CD4-positive, alpha-beta T cell (primary cell): ENCODE measurements at regions not wholly inside any gene's neighbourhood (a gene's known extent, or its start where the extent isn't known, plus 50 kb on each side); places are given as distances from the start of the nearest gene placed in this dataset.

Experiments
- ATAC-seq: fragments of 200-7000 bp; cut with Tn5 transposase; one replicate; pipeline ENCODE4 v1.10.0; 2022; ENCODE audit warnings: mild to moderate bottlenecking; ENCODE audit not compliant: poor library complexity
- CTCF ChIA-PET: fragments of 350-600 bp; sonication (Branson Sonifier 250); formaldehyde crosslinking; loops from one replicate; lab custom pipeline; 2021; ENCODE audit warnings: antibody characterized with exemption, inconsistent platforms; lab: Charles Lee
- POLR2A ChIA-PET: fragments of 350-600 bp; sonication (Branson Sonifier 250); formaldehyde crosslinking; loops from one replicate; lab custom pipeline; 2021; ENCODE audit warnings: antibody characterized with exemption, inconsistent platforms; lab: Charles Lee
- DNase-seq, 14 experiments: peaks; one replicate each; pipeline ENCODE4 v3.0.0-alpha.2; 2013 to 2020; ENCODE audit warnings: mixed read lengths in 2 of 14
- H3K27ac ChIP-seq, 2 donors: one replicate each; pipeline versions ENCODE4 v1.5.1 to v1.7.0; 2013; ENCODE audit warnings: low read length in 2 of 2, low read depth in 1 of 2, mild to moderate bottlenecking in 1 of 2
- H3K27me3 ChIP-seq, 2 experiments: 1 replicate in 1 of 2; 2 replicates in 1 of 2; pipeline versions ENCODE4 v1.6.1 to v1.7.0; 2013; ENCODE audit warnings: low read length in 2 of 2, control low read depth in 1 of 2, mild to moderate bottlenecking in 1 of 2, moderate library complexity in 1 of 2; ENCODE audit not compliant: insufficient read depth in 2 of 2, control insufficient read depth in 1 of 2
- H3K36me3 ChIP-seq: one replicate; pipeline ENCODE4 v1.6.1; 2013; ENCODE audit warnings: low read length, control low read depth; ENCODE audit not compliant: insufficient read depth
- H3K4me1 ChIP-seq: one replicate; pipeline ENCODE4 v1.6.1; 2013; ENCODE audit warnings: low read length, control low read depth; ENCODE audit not compliant: insufficient read depth
- H3K4me3 ChIP-seq: one replicate; pipeline ENCODE4 v1.5.1; 2013; ENCODE audit warnings: mild to moderate bottlenecking, low read length, moderate library complexity
- H3K9me3 ChIP-seq, 2 experiments: 1 replicate in 1 of 2; 2 replicates in 1 of 2; pipeline versions ENCODE4 v1.6.1 to v1.7.0; 2013; ENCODE audit warnings: low read length in 2 of 2, mild to moderate bottlenecking in 2 of 2, control low read depth in 1 of 2, moderate library complexity in 1 of 2; ENCODE audit not compliant: control insufficient read depth in 1 of 2, insufficient read depth in 1 of 2
- H3K27ac Mint-ChIP-seq: one replicate; pipeline ENCODE4 v1.8.0; 2020; ENCODE audit warnings: mixed read lengths
- H3K27me3 Mint-ChIP-seq: one replicate; pipeline ENCODE4 v1.8.0; 2021; ENCODE audit warnings: mixed read lengths
- H3K36me3 Mint-ChIP-seq: one replicate; pipeline ENCODE4 v1.8.0; 2021; ENCODE audit warnings: low read depth, mixed read lengths
- H3K4me1 Mint-ChIP-seq: one replicate; pipeline ENCODE4 v1.8.0; 2021; ENCODE audit warnings: low read depth, mixed read lengths
- H3K4me3 Mint-ChIP-seq: one replicate; pipeline ENCODE4 v1.8.0; 2020; ENCODE audit warnings: mild to moderate bottlenecking, mixed read lengths
- H3K9me3 Mint-ChIP-seq: one replicate; pipeline ENCODE4 v1.8.0; 2020; ENCODE audit warnings: mixed read lengths
- CTCF ChIP-seq: fragments of 200-600 bp; IDR thresholded peaks from one replicate; pipeline ENCODE4 v1.8.0; 2022; ENCODE audit warnings: antibody characterized with exemption, mild to moderate bottlenecking
- intact Hi-C, 2 experiments: fragments of 100-400 bp; cut with DNase I in 1 of 2; cut with micrococcal nuclease in 1 of 2; formaldehyde crosslinking; loops; one replicate each; pipeline versions ENCODE4 v1.15.1 to v1.9.0; 2023 to 2025; cut with DNase I, micrococcal nuclease

DNA sequence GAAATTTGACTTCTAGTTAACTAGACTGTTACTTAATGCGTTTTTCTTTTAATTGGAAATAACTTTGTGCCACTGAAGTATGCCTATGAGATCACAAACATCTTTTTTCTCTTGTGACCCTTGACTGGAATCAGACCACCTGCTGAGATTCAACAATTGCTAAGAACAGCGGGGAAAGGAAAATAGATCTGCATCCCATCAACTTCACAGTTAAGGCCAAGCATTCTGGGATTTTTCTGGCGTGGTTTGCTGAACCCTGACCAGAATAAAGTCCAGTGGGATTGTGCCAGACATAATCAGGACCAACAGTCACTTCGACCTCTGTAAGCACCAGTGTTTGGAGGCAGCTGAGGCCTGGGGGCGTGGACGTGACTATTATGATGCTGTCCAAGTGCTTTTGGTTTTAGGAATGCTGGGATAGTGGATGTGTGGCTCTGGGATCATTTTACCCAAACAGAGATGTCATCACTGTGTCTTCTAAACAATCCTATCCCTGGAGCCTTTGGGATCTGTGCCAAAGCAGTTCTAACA lies 373.3 kb upstream of the PRKCQ start:
- Histone ChIP-seq H3K27ac (no peak overlapping the region), H3K36me3 (no peaks in the 10 kb centered on the region), H3K27me3 (no peaks in the 10 kb centered on the region), H3K4me3 (no peak overlapping the region), H3K4me1 (peaks cover 7% of the 10 kb centered on the region), H3K9me3 (no peaks in the 10 kb centered on the region)
- no peak for TF ChIP-seq CTCF
- H3K27me3 Mint-ChIP-seq: no peaks in the 10 kb centered on the region
- intact Hi-C loops: no loop called here
- no peak overlapping the region for H3K4me3 Mint-ChIP-seq
- no peaks in the 10 kb centered on the region for H3K36me3 Mint-ChIP-seq
- H3K9me3 Mint-ChIP-seq: no peaks in the 10 kb centered on the region
- no peak for ATAC-seq
- H3K4me1 Mint-ChIP-seq: peaks cover 6% of the 10 kb centered on the region
- no peak overlapping the region for H3K27ac Mint-ChIP-seq
- ChIA-PET CTCF (no interaction called here), POLR2A (no interaction called here)
- DNase-seq: no peak

GRCh38 chr10:6951732-6952131 lies 371.7 kb upstream of the PRKCQ start:
- Histone ChIP-seq H3K36me3 (no peaks in the 10 kb centered on the region), H3K4me1 (no peaks in the 10 kb centered on the region), H3K9me3 (no peaks in the 10 kb centered on the region), H3K27me3 (no peaks in the 10 kb centered on the region), H3K4me3 (no peak overlapping the region), H3K27ac (no peak overlapping the region)
- ATAC-seq: no peak
- Mint-ChIP-seq H3K9me3 (no peaks in the 10 kb centered on the region), H3K4me1 (no peaks in the 10 kb centered on the region), H3K4me3 (no peak overlapping the region), H3K27me3 (no peaks in the 10 kb centered on the region), H3K36me3 (no peaks in the 10 kb centered on the region), H3K27ac (no peak overlapping the region)
- no peak for TF ChIP-seq CTCF
- ChIA-PET CTCF (no interaction called here), POLR2A (no interaction called here)
- no peak for DNase-seq
- intact Hi-C loops: no loop called here

DNA sequence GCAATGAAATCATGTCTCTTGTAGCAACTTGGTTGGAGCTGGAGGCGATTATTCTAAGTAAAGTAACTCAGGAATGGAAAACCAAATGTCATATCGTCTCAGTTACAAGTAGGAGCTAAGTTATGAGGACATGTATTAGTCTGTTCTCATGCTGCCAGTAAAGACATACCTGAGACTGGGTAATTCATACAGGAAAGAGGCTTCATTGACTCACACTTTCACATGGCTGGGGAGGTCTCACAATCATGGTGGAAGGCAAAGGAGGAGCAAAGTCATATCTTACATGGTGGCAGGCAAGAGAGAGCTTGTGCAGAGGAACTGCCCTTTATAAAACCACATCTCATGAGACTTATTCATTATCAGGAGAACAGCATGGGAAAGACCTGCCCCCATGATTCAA lies 370.1 kb upstream of the PRKCQ start:
- DNase-seq: no peak
- Mint-ChIP-seq H3K36me3 (no peaks in the 10 kb centered on the region), H3K9me3 (no peaks in the 10 kb centered on the region), H3K4me3 (no peak overlapping the region), H3K27ac (no peak overlapping the region), H3K27me3 (no peaks in the 10 kb centered on the region), H3K4me1 (no peaks in the 10 kb centered on the region)
- Histone ChIP-seq H3K4me1 (no peaks in the 10 kb centered on the region), H3K4me3 (no peak overlapping the region), H3K36me3 (no peaks in the 10 kb centered on the region), H3K9me3 (no peaks in the 10 kb centered on the region), H3K27ac (no peak overlapping the region), H3K27me3 (no peaks in the 10 kb centered on the region)
- TF ChIP-seq CTCF: no peak
- no peak for ATAC-seq
- POLR2A ChIA-PET: no interaction called here
- intact Hi-C loops: no loop called here
- CTCF ChIA-PET: no interaction called here
